ENCODE measurements at regions not wholly inside any gene's neighbourhood (a gene's known extent, or its start where the extent isn't known, plus 50 kb on each side); places are given as distances from the start of the nearest gene placed in this dataset.

DNA sequence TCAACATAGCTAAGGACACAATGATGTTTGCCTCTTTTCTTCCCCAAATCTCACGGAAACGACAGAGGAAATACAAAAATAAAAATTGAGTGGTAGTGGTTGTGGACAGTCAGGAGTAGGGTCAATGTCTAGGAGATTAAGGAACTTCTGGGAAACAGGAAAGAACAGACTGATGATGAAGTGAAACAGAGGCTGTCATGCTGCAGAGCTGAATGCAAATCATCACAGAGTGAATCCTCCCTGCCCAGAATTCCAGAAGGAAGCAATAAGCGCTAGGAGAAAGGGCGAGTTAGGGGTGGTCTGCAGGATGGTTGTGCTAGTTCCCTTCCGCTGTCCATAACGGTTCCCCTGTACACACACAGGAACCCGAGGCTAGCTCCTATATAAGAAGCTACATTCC is 64.7 kb upstream of the POMGNT2 start:
- ATAC-seq (no peak), FAIRE-seq (no peak), DNase-seq (no peak)
- TF ChIP-seq, protein P1, sequence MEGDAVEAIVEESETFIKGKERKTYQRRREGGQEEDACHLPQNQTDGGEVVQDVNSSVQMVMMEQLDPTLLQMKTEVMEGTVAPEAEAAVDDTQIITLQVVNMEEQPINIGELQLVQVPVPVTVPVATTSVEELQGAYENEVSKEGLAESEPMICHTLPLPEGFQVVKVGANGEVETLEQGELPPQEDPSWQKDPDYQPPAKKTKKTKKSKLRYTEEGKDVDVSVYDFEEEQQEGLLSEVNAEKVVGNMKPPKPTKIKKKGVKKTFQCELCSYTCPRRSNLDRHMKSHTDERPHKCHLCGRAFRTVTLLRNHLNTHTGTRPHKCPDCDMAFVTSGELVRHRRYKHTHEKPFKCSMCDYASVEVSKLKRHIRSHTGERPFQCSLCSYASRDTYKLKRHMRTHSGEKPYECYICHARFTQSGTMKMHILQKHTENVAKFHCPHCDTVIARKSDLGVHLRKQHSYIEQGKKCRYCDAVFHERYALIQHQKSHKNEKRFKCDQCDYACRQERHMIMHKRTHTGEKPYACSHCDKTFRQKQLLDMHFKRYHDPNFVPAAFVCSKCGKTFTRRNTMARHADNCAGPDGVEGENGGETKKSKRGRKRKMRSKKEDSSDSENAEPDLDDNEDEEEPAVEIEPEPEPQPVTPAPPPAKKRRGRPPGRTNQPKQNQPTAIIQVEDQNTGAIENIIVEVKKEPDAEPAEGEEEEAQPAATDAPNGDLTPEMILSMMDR (IDR thresholded peaks at IDR 0.05), result no peak
- no peak overlapping the region for H3K27ac ChIP-seq
- H3K9me3 ChIP-seq, result peaks cover 0 to 2% (median 0%) of the 10 kb centered on the region in 4 donors
- no peaks in the 10 kb centered on the region for H3K36me3 ChIP-seq
- no peaks in the 10 kb centered on the region for H3K4me1 ChIP-seq
- no peak overlapping the region for H3K4me3 ChIP-seq
- no peaks in the 10 kb centered on the region for H3K27me3 ChIP-seq
- 81 to 84% methylated on average over 7 of the region's 7 CpGs for WGBS, 2 donors
- intact Hi-C loops (cut with DNase I), result no loop called here

DNA sequence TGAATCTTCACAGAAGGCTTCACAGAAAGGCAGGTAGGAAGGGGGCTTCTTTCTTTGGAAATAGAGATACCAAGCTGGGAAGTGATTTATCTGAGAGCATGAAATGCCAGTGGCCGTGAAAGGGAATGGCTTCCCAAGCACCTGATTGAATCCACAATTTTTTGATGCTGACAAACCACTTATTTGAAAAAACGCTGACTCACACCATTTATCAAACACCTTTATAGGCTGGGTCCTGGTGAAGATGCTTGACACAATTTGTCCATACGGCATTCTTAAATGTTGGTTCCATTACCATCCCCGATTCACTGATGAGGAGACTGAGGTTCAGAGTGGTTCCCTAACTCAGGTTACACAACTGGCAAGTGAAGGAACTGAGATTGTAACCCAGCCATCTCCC is 64.1 kb upstream of the POMGNT2 start:
- 75 to 89% methylated on average over 4 of the region's 4 CpGs for WGBS, 2 donors
- FAIRE-seq, result no peak

DNA sequence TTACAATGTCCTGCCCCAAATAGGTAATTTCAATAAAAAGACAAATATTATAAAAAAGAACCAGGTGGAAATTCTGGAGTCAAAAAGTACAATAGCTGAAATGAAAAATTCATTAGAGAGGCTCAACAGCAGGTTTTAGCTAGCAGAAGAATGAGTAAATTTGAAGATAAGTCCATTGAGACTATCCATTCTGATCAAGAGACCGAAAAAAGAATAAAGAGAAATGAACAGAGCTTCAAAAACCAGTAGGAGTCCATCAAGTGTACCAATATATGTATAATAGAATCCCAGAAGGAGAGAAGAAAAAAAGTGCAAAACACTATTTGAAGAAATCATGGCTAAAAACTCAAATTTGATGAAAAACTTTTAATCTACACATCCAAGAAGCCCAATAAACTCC is 60.5 kb upstream of the POMGNT2 start:
- Histone ChIP-seq H3K36me3 (no peaks in the 10 kb centered on the region), H3K27me3 (no peaks in the 10 kb centered on the region), H3K27ac (no peak overlapping the region), H3K4me3 (no peak overlapping the region), H3K9me3 (peaks cover 0 to 2% (median 0%) of the 10 kb centered on the region in 4 donors), H3K4me1 (peaks cover 0 to 4% (median 0%) of the 10 kb centered on the region in 3 donors)
- intact Hi-C loops (cut with DNase I), result loop anchor here in 1 of 3 donors (10.0 kb wide), 1 partner anchor 338 kb away; no protein-coding TSS in a partner anchor
- DNase-seq (no peak), FAIRE-seq (no peak), ATAC-seq (no peak)
- TF ChIP-seq, protein P1 (IDR thresholded peaks at IDR 0.05), result no peak
- 55 to 67% methylated on average over 1 of the region's 1 CpG for WGBS, 2 donors

More for the DNA sequence above, 64.1 kb upstream of the POMGNT2 start:
- H3K27ac ChIP-seq, result no peak overlapping the region
- TF ChIP-seq, protein P1 (IDR thresholded peaks at IDR 0.05), result no peak
- DNase-seq (no peak), ATAC-seq (no peak)
- H3K4me3 ChIP-seq, result no peak overlapping the region
- no peaks in the 10 kb centered on the region for H3K4me1 ChIP-seq
- intact Hi-C loops (cut with DNase I), result loop anchor here in 1 of 3 donors (10.0 kb wide), 1 partner anchor 335 kb away; no protein-coding TSS in a partner anchor
- no peaks in the 10 kb centered on the region for H3K36me3 ChIP-seq
- peaks cover 0 to 2% (median 0%) of the 10 kb centered on the region in 4 donors for H3K9me3 ChIP-seq
- no peaks in the 10 kb centered on the region for H3K27me3 ChIP-seq

DNA sequence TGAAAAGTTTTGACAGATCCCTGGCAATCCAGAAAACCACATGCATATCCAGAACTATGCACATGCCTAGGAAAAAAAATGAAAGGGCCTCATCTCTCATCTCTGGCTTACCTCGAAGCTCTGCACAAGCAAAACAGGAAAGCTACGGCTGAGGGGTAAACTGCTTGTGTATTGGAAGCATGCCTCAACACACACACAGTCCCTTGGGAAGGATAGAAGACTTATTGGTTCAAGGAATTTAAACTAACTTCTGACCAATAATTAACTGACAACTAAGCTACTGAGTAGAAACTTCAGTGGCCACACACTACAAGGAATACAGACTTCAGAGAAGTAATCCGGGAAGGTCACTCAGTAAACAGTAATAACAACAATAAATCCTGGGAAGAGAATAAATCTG is 59.9 kb upstream of the POMGNT2 start:
- Histone ChIP-seq H3K36me3 (no peaks in the 10 kb centered on the region), H3K4me1 (peaks cover 0 to 4% (median 0%) of the 10 kb centered on the region in 3 donors), H3K27me3 (no peaks in the 10 kb centered on the region), H3K4me3 (no peak overlapping the region), H3K9me3 (peaks cover 0 to 2% (median 0%) of the 10 kb centered on the region in 4 donors), H3K27ac (no peak overlapping the region)
- FAIRE-seq, result no peak
- WGBS, 2 donors, result 79 to 80% methylated on average over 3 of the region's 3 CpGs
- DNase-seq, result no peak
- ATAC-seq, result no peak
- intact Hi-C loops (cut with DNase I), result loop anchor here in 1 of 3 donors (10.0 kb wide), 1 partner anchor 339 kb away; no protein-coding TSS in a partner anchor
- TF ChIP-seq, protein P1 (IDR thresholded peaks at IDR 0.05), result no peak

DNA sequence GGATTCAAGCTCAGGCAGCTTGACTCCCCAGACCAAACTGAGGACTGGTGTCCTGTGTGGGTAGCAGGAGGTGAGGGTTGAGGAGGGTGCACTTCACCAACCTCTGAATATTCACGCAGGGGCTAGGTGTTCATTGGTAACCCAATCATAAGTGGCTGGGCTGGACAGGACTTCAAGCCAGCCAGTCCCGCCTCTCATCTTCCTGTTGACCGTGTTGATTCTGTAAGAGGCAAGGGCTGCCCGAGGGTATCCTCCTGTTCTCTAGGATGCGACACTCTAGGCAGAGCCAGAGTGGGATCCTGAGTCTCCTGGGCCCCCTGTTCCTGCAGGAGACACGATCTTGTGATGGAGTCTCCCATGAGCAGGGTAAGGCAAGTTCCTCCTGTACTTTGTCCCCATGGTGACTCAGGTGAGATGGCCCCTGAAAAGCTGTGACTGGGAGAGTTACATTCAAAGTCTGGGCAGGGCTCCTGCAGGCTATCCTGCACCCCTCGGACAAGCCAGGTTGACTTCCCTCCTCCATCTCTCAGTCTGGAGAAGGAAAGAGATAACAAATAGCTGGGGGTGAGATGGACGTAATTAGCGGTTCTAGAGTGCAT is 58.1 kb upstream of the POMGNT2 start:
- H3K36me3 ChIP-seq, result no peaks in the 10 kb centered on the region
- peaks cover 0 to 4% (median 0%) of the 10 kb centered on the region in 3 donors for H3K4me1 ChIP-seq
- H3K9me3 ChIP-seq, result peaks cover 0 to 2% (median 0%) of the 10 kb centered on the region in 4 donors
- ATAC-seq (no peak), FAIRE-seq (no peak), DNase-seq (no peak)
- no peak overlapping the region for H3K4me3 ChIP-seq
- 68 to 69% methylated on average over 9 of the region's 9 CpGs for WGBS, 2 donors
- H3K27ac ChIP-seq, result no peak overlapping the region
- intact Hi-C loops (cut with DNase I), result loop anchor here in 2 of 3 donors (5.0 to 10.0 kb wide), 2 partner anchors 338 to 341 kb away; no protein-coding TSS in a partner anchor
- no peaks in the 10 kb centered on the region for H3K27me3 ChIP-seq
- TF ChIP-seq, protein P1 (IDR thresholded peaks at IDR 0.05), result no peak

All from pancreas (tissue), 10 donors.